Mammary epithelial cell (primary cell): ENCODE measurements at regions not wholly inside any gene's neighbourhood (a gene's known extent, or its start where the extent isn't known, plus 50 kb on each side); places are given as distances from the start of the nearest gene placed in this dataset.

ENCODE experiments used
- CTCF ChIP-seq, 2 donors: IDR thresholded peaks in 1 of 2; conservative IDR thresholded peaks in 1 of 2; 2 replicates each; pipeline ENCODE4 v1.5.1; 2011 to 2012; ENCODE audit warnings: inconsistent platforms in 2 of 2, low read length in 2 of 2, mild to moderate bottlenecking in 2 of 2, control low read depth in 1 of 2, low read depth in 1 of 2; ENCODE audit not compliant: insufficient read depth in 1 of 2; ENCODE audit errors: extremely low read depth in 1 of 2
- EZH2 ChIP-seq: IDR thresholded peaks from 2 replicates; pipeline ENCODE4 v1.6.1; 2012; ENCODE audit warnings: low read length, inconsistent platforms, borderline replicate concordance

GRCh38 chr5:90326995-90327394, 82.6 kb downstream of the CETN3 start:
- no peak for TF ChIP-seq CTCF (conservative IDR thresholded peaks at IDR 0.05 in 1 of 2, IDR thresholded peaks at IDR 0.05 in 1 of 2; ENCODE audit: extremely low read depth in 1 of 2, insufficient read depth in 1 of 2, low read depth in 1 of 2, low read length in 2 of 2)
- no peak for TF ChIP-seq EZH2
